ENCODE measurements at regions not wholly inside any gene's neighbourhood (a gene's known extent, or its start where the extent isn't known, plus 50 kb on each side); places are given as distances from the start of the nearest gene placed in this dataset.

DNA sequence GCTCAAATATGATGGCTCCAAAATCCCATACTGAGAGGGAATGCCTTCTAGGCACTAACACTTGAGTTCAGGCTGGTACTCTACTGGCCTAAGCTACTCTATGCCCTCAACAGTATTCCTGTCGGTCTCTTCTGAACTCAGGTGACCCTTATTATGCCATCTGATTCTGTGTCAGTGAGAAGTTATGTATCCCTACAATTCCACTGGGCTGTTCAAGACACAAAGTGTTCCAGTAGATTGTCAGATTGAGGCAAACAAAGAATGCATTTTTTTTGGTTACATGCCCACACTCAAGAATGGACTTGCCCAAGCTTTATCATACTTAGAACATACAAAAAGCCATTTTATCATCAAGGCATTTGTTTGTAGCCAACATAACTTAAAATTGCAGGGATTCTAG is 553.8 kb upstream of the PRMT6 start:
- no peaks in the 10 kb centered on the region for H3K79me2 ChIP-seq (ENCODE audit: control insufficient read depth, insufficient read depth, low read length)
- no peaks in the 10 kb centered on the region for H3K9me3 ChIP-seq (replicated peaks; ENCODE audit: control insufficient read depth, insufficient read depth, low read length)
- H2AFZ ChIP-seq (ENCODE audit: low read depth, low read length) = no peak overlapping the region
- dilution Hi-C loops (cut with MboI; ENCODE audit: extremely low pct_ligation_motif_present, low sequenced_read_pairs) (no loop called here), intact Hi-C loops (cut with micrococcal nuclease) (no loop called here)
- no peak overlapping the region for H3K27ac ChIP-seq (ENCODE audit: insufficient read depth, low read depth, low read length)
- DNase-seq (ENCODE audit: low read depth, low spot score) (no peak), FAIRE-seq (no peak)
- no peak overlapping the region for H3K4me2 ChIP-seq (ENCODE audit: insufficient read depth, low read length)
- H3K4me3 ChIP-seq (replicated peaks in 1 of 3; ENCODE audit: insufficient read depth in 1 of 3, low read depth in 1 of 3, low read length in 3 of 3) = no peak overlapping the region
- no peaks in the 10 kb centered on the region for H3K4me1 ChIP-seq (ENCODE audit: control insufficient read depth, extremely low read depth, insufficient read depth, low read length)
- BruUV-seq (replicated peaks) = no TSS peak
- no peak overlapping the region for H3K9ac ChIP-seq (replicated peaks; ENCODE audit: extremely low read depth, insufficient read depth, low read length)
- H3K27me3 ChIP-seq (ENCODE audit: control insufficient read depth in 2 of 2, insufficient read depth in 2 of 2, low read length in 2 of 2) = no peaks in the 10 kb centered on the region
- no peaks in the 10 kb centered on the region for H4K20me1 ChIP-seq (replicated peaks; ENCODE audit: control insufficient read depth, extremely low read depth, insufficient read depth, low read length)
- no peaks in the 10 kb centered on the region for H3K9me1 ChIP-seq (replicated peaks; ENCODE audit: control insufficient read depth, extremely low read depth, insufficient read depth, low read length)
- H3K36me3 ChIP-seq (ENCODE audit: control insufficient read depth in 2 of 2, extremely low read depth in 1 of 2, insufficient read depth in 2 of 2, low read length in 2 of 2) = no peaks in the 10 kb centered on the region
- no peak for TF ChIP-seq POLR2A (IDR thresholded peaks at IDR 0.05; ENCODE audit: low read depth, low read length)
- no peak for TF ChIP-seq JUN (IDR thresholded peaks at IDR 0.05; ENCODE audit: borderline replicate concordance, insufficient read depth, insufficient read length, low read depth)
- no peak for TF ChIP-seq FOS (IDR thresholded peaks at IDR 0.05; ENCODE audit: borderline replicate concordance, insufficient read depth, low read length)
- TF ChIP-seq EZH2 (IDR thresholded peaks at IDR 0.05; ENCODE audit: borderline replicate concordance, low read depth, low read length, severe bottlenecking) = no peak
- TF ChIP-seq, protein P1, sequence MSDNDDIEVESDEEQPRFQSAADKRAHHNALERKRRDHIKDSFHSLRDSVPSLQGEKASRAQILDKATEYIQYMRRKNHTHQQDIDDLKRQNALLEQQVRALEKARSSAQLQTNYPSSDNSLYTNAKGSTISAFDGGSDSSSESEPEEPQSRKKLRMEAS (IDR thresholded peaks at IDR 0.05; ENCODE audit: insufficient read depth, insufficient read length) = no peak
- TF ChIP-seq, protein P2, sequence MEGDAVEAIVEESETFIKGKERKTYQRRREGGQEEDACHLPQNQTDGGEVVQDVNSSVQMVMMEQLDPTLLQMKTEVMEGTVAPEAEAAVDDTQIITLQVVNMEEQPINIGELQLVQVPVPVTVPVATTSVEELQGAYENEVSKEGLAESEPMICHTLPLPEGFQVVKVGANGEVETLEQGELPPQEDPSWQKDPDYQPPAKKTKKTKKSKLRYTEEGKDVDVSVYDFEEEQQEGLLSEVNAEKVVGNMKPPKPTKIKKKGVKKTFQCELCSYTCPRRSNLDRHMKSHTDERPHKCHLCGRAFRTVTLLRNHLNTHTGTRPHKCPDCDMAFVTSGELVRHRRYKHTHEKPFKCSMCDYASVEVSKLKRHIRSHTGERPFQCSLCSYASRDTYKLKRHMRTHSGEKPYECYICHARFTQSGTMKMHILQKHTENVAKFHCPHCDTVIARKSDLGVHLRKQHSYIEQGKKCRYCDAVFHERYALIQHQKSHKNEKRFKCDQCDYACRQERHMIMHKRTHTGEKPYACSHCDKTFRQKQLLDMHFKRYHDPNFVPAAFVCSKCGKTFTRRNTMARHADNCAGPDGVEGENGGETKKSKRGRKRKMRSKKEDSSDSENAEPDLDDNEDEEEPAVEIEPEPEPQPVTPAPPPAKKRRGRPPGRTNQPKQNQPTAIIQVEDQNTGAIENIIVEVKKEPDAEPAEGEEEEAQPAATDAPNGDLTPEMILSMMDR (IDR thresholded peaks at IDR 0.05; ENCODE audit: extremely low read depth in 1 of 2, insufficient read depth in 1 of 2, low read depth in 1 of 2, low read length in 2 of 2) = no peak
- TF ChIP-seq MYC (IDR thresholded peaks at IDR 0.05; ENCODE audit: low read depth, low read length) = no peak
- TF ChIP-seq POLR2AphosphoS5 (IDR thresholded peaks at IDR 0.05; ENCODE audit: insufficient read depth, low read depth, low read length) = no peak
- no peak for TF ChIP-seq GATA2 (IDR thresholded peaks at IDR 0.05; ENCODE audit: insufficient read depth, insufficient read length, low read depth, low read length)
- ChIA-PET POLR2A (no interaction called here), CTCF (no interaction called here)

Data from endothelial cell of umbilical vein (primary cell).